Loucy (cell line): ENCODE measurements at regions not wholly inside any gene's neighbourhood (a gene's known extent, or its start where the extent isn't known, plus 50 kb on each side); places are given as distances from the start of the nearest gene placed in this dataset.

ENCODE experiments used
- CTCF ChIP-seq: fragments of 200-600 bp; sonication (generic); conservative IDR thresholded peaks from 2 replicates; pipeline ENCODE4 v1.5.1; 2014; ENCODE audit warnings: mild to moderate bottlenecking, antibody characterized with exemption, low read length
- EZH2phosphoT487 ChIP-seq: fragments of 200-600 bp; IDR thresholded peaks from 2 replicates; pipeline ENCODE4 v1.6.1; 2018; ENCODE audit warnings: antibody characterized with exemption, mild to moderate bottlenecking, moderate library complexity, borderline replicate concordance

- TF ChIP-seq EZH2phosphoT487 (no peak), CTCF (0 out of 2 replicates have a peak, but pooled peaks have one; percentile 9)
These were observed 64.6 kb upstream of the CALN1 start for GRCh38 chr7:72476608-72477305.
